SK-MEL-5 (cell line): ENCODE measurements at regions not wholly inside any gene's neighbourhood (a gene's known extent, or its start where the extent isn't known, plus 50 kb on each side); places are given as distances from the start of the nearest gene placed in this dataset.

Source experiments
- DNase-seq: peaks from one replicate; pipeline ENCODE4 v3.0.0-alpha.2; 2016; ENCODE audit warnings: low read depth, low spot score
- in situ Hi-C: cut with HindIII; loops from 2 replicates; pipeline ENCODE4 v1.10.0; 2016; ENCODE audit warnings: low sequenced_read_pairs, high pct_unique_total_duplicates, low pct_unique_long_range_greater_than_20kb

- no peak for DNase-seq
- in situ Hi-C loops = no loop called here
These were observed 490.0 kb downstream of the GATA3 start for GRCh38 chr10:8544500-8544899.

DNA sequence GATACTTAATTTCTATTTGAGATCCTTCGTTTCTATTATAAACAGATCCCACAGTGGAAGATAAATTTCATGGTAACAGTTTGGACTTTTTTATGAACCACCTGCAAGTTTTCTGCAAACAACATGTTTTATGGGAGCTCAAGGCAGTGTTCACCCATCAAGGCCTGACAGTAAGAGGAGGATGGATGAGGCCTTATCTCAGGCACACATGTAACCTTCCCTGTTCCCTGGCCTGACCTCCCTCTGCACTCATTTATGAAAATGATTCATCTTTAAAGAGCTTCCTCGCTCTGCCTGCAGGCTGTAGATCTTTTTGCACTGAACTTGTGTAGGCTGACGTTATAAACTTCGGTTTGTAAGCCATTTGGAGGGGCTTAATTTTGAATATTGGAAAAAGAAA is 500.1 kb downstream of the GATA3 start:
- in situ Hi-C loops = no loop called here

DNA sequence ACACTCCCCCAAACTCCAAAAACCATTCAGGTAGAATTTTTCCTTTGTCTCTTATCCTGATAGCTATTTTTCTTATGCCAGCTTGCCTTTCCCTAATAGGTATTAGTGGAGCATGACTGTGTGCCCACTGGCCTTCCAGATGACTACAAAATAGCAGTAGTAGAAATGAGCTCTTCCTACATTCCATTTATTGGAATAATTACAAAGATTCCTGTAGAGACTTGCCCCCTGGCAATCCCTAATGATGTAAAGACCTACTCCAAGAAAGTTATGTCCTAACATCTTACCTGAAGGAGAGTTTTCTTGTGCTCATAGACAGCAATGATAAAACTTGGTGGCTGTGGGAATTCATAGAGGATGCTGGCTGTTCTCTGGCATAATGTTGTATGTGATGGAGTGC is 501.8 kb downstream of the GATA3 start:
- no peak for DNase-seq
- in situ Hi-C loops = no loop called here

More for the DNA sequence above, 500.1 kb downstream of the GATA3 start:
- no peak for DNase-seq

DNA sequence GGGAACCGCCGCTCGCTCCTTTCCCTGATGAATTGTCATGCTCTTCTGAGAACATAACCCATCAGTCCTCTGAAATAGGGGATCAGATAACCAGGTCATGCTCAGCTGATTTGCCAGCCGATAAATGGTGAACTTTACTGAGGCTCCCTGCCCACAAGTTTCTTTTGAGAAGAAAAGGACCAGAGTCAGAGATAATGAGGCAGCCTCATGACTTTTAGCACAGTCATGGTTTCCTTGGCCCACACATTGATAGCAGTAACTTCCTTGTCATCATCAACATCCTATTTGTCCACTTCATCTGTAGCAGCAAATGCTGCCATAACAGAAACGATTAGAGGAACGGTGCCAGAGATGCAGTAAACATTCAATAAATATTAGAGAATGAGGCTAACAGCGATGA is 509.0 kb downstream of the GATA3 start:
- no peak for DNase-seq
- in situ Hi-C loops = no loop called here

- in situ Hi-C loops = no loop called here
- no peak for DNase-seq
These were observed 512.2 kb downstream of the GATA3 start for GRCh38 chr10:8566737-8567136.

- no peak for DNase-seq
- in situ Hi-C loops = no loop called here
These were observed 513.9 kb downstream of the GATA3 start for GRCh38 chr10:8568401-8568800.

- DNase-seq = no peak
- in situ Hi-C loops = no loop called here
These were observed 521.1 kb downstream of the GATA3 start for GRCh38 chr10:8575620-8576019.

DNA sequence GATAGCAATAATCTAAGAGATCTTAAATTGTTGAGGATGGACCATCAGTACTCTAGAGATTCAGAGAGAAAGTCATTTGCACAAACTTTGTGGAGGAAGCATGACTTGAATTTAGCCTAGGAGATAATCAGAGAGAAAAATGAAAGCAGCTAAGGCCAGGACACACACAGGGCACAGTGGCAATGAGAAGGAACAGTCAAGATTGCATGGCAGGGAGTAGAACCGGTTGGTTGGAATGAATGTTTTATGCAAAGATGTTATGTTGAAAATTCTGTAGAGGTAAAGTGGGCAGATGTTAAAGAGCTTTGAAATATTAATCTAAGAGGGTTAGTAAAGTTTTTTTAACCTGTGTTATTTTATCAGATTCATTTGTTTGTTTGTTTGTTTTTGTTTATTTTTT is 521.8 kb downstream of the GATA3 start:
- in situ Hi-C loops = no loop called here
- DNase-seq = no peak

- DNase-seq = no peak
- in situ Hi-C loops = no loop called here
These were observed 522.4 kb downstream of the GATA3 start for GRCh38 chr10:8576911-8577310.

DNA sequence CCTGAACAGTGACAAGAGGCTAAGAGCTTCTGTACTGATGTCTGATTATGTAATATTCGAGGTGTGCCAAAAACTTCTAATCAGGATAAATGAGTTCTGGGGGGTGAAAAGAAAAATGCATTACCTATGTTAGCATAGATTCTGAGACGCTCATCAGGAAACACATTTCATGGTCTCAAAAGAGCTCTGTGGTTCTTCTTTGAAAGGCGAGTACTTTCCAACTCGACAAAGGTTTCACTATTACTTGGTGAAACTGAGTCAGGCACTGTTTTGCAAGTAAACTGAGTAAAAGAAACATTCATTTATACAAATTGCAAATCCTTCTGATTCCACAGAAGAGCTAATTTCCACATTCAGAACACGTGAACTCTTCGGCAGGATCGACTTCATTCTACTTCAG is 523.2 kb downstream of the GATA3 start:
- DNase-seq = no peak
- in situ Hi-C loops = no loop called here

- in situ Hi-C loops = no loop called here
These were observed 527.2 kb downstream of the GATA3 start for GRCh38 chr10:8581521-8582225.

DNA sequence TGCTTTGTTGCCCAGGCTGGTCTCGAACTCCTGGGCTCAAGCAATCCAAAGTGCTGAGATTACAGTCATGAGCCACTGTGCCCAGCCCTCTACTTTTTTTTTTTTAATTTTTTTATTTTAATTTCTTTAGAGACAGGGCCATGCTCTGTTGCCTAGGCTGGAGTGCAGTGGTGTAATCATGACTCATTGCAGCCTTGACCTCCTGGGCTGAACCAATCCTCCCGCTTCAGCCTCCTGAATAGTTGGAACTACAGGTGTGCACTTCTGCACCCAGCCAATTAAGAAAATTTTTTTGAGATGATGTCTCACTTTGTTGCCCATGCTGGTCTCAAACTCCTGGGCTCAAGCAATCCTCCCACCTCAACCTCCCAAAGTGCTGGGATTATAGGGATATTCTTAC is 528.6 kb downstream of the GATA3 start:
- DNase-seq = no peak
- in situ Hi-C loops = no loop called here

More at GRCh38 chr10:8581521-8582225, 527.2 kb downstream of the GATA3 start:
- no peak for DNase-seq

DNA sequence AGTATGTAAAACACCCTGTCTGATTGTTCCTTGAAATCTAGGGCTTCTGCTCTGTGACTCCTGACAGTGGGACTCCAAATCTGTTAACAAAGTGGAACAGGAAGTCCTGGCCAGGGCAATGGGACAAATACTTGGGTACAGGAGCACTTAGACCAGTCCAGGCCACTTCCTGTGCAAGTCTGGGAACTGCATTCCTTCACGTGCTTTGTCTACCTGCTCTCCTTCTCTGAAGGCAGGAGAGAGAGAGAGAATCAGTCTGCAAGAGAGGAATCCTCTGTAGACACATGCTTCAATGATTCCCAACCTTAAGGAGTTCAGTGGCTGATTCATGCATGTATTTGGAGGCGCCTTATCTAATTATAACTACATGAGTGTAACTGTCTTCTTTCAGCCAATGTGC is 530.2 kb downstream of the GATA3 start:
- in situ Hi-C loops = no loop called here
- DNase-seq = no peak

DNA sequence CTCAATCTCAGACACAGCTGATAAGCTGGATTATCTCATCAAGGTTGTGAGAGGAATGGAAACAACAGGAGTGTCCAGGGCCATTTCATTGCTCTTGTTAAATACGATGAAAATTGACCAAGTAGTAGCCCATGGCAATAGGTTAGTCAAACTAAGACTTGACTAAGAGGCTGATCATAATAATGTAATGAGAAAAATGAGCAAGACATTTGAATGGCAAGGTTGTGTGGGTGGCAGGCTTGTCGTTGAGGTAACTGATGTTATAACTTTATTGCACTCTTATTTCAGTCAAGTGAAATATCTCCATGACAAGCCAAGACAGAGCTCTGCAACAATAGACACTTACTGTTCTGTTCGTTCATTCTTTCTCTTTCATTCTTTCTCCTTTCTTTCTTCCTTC is 532.0 kb downstream of the GATA3 start:
- in situ Hi-C loops = no loop called here

GRCh38 chr10:8588135-8588534 is 533.6 kb downstream of the GATA3 start:
- in situ Hi-C loops = no loop called here
- DNase-seq = no peak

More for the DNA sequence above, 532.0 kb downstream of the GATA3 start:
- DNase-seq = no peak

DNA sequence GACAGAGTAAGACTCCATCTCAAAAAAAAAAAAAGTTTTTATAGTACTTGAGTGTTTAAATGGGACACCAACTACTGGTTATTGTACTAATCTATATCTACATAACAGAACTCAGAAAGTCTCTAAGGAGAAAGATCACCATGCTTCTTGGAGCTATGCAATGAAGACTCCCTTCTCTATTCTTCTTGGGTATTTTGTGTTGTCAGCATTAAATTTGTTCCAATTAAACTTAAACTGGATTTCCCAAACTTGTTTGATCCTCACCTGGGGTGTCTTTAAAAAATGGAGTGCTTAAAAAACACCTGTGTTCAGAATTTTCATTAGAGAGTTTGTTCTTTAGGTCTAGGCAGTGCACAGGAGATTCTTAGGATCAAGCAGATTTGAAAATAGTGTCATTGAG is 536.0 kb downstream of the GATA3 start:
- in situ Hi-C loops = no loop called here
- no peak for DNase-seq

GRCh38 chr10:8591640-8592039 is 537.2 kb downstream of the GATA3 start:
- in situ Hi-C loops = no loop called here
- DNase-seq = no peak

DNA sequence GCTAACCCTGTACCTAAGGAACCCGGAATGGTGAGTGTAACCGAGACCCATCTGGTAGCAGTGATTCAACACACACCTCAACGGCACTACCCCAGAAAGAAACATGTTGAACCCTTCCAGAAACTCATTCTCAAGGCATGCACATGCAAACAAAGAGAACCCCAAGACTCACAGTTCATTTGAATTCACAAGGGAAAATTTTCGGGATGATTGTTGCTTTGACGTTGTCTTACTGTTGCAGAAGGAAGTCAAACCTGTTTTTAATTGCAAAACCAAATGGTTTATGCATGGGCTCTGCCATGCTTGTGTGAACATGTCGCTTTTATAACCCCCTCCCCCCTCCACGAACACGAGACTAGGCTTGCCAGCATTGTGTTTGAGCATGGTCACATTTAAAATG is 539.7 kb downstream of the GATA3 start:
- in situ Hi-C loops = no loop called here
- DNase-seq = no peak

GRCh38 chr10:8594711-8595110 is 540.2 kb downstream of the GATA3 start:
- in situ Hi-C loops = no loop called here
- peak; percentile 66 for DNase-seq

DNA sequence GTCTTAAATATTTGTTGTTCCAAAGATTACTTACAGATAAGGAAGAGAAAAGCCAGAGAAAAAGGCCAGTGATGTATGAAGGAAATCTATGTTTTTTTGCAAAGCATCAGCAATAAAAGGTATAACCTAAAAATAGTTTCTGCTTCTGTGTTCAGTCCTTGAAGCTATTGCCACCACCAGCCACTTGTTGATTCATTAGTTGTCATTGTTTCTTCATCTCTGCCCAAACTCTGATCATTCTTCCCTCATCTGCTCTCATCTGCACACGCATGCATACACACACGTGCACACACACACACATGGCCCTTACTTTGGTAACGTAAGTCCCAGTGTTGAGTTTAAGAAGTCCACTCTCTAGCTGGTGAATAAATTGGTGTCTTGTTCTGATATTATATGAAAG is 540.7 kb downstream of the GATA3 start:
- no peak for DNase-seq
- in situ Hi-C loops = no loop called here
